Neural cell (in vitro differentiated cells): ENCODE measurements at regions not wholly inside any gene's neighbourhood (a gene's known extent, or its start where the extent isn't known, plus 50 kb on each side); places are given as distances from the start of the nearest gene placed in this dataset.

Experiments used
- CTCF ChIP-seq: fragments of 450-650 bp; IDR thresholded peaks from 2 replicates; pipeline ENCODE4 v1.5.1; 2014; ENCODE audit warnings: antibody characterized with exemption, mild to moderate bottlenecking, moderate library complexity; ENCODE audit not compliant: poor library complexity, severe bottlenecking
- EP300 ChIP-seq: fragments of 450-650 bp; conservative IDR thresholded peaks from 2 replicates; pipeline ENCODE4 v1.6.1; 2014; ENCODE audit warnings: antibody characterized with exemption, mild to moderate bottlenecking, moderate library complexity; ENCODE audit not compliant: poor library complexity, severe bottlenecking
- EZH2 ChIP-seq: fragments of 200-600, 300-800 bp; shearing (Covaris generic), sonication (generic); IDR thresholded peaks from 2 replicates; pipeline ENCODE4 v1.6.1; 2014; ENCODE audit warnings: antibody characterized with exemption, low read length, borderline replicate concordance, mild to moderate bottlenecking; ENCODE audit not compliant: insufficient read depth, poor library complexity, severe bottlenecking
- MXI1 ChIP-seq: fragments of 450-650 bp; conservative IDR thresholded peaks from 2 replicates; pipeline ENCODE4 v1.6.1; 2014; ENCODE audit warnings: antibody characterized with exemption, mild to moderate bottlenecking; ENCODE audit not compliant: poor library complexity, severe bottlenecking
- POLR2AphosphoS5 ChIP-seq: IDR thresholded peaks from 2 replicates; pipeline ENCODE4 v1.6.1; 2012
- RAD21 ChIP-seq: fragments of 450-650 bp; conservative IDR thresholded peaks from 2 replicates; pipeline ENCODE4 v1.6.1; 2014; ENCODE audit warnings: antibody characterized with exemption, mild to moderate bottlenecking, moderate library complexity
- REST ChIP-seq: IDR thresholded peaks from 2 replicates; pipeline ENCODE4 v1.6.1; 2012; ENCODE audit warnings: borderline replicate concordance

- TF ChIP-seq CTCF (no peak), EP300 (no peak), REST (no peak), EZH2 (no peak), MXI1 (no peak), RAD21 (no peak), POLR2AphosphoS5 (no peak)
Observed at GRCh38 chr9:31377358-31377757, 1007.1 kb upstream of the ACO1 start.
